HG03135 (cell line): ENCODE measurements at regions not wholly inside any gene's neighbourhood (a gene's known extent, or its start where the extent isn't known, plus 50 kb on each side); places are given as distances from the start of the nearest gene placed in this dataset.
"Not testable (repeated sequence)": the region's sequence is repeated elsewhere in the genome, so short reads cannot be mapped to it uniquely, and the experiment has no call there.

Experiments used
- ATAC-seq: cut with Tn5 transposase; IDR thresholded peaks from one replicate; pipeline ENCODE4 v1.9.1; 2021; ENCODE audit warnings: mild to moderate bottlenecking, moderate library complexity; ENCODE audit not compliant: unreplicated experiment

- no peak for ATAC-seq
These were observed 764.8 kb upstream of the CADM2 start for GRCh38 chr3:84194029-84194428.

GRCh38 chr3:84209474-84209873 lies 749.3 kb upstream of the CADM2 start:
- no peak for ATAC-seq

GRCh38 chr3:84223512-84223911 lies 735.3 kb upstream of the CADM2 start:
- ATAC-seq = no peak

GRCh38 chr3:84224262-84224661 lies 734.5 kb upstream of the CADM2 start:
- ATAC-seq = no peak

GRCh38 chr3:84236261-84236660 lies 722.5 kb upstream of the CADM2 start:
- no peak for ATAC-seq

GRCh38 chr3:84245789-84246188 lies 713.0 kb upstream of the CADM2 start:
- ATAC-seq = no peak

- no peak for ATAC-seq
These were observed 698.2 kb upstream of the CADM2 start for GRCh38 chr3:84260596-84260995.

GRCh38 chr3:84265768-84266167 lies 693.0 kb upstream of the CADM2 start:
- no peak for ATAC-seq

- ATAC-seq = no peak
These were observed 683.3 kb upstream of the CADM2 start for GRCh38 chr3:84275532-84275931.

GRCh38 chr3:84277562-84278224 lies 681.1 kb upstream of the CADM2 start:
- ATAC-seq = no peak

- ATAC-seq = no peak
These were observed 666.7 kb upstream of the CADM2 start for GRCh38 chr3:84292128-84292527.

GRCh38 chr3:84299329-84299728 lies 659.5 kb upstream of the CADM2 start:
- ATAC-seq = no peak

- ATAC-seq = no peak
These were observed 654.6 kb upstream of the CADM2 start for GRCh38 chr3:84304214-84304613.

- ATAC-seq = no peak
These were observed 651.5 kb upstream of the CADM2 start for GRCh38 chr3:84307339-84307738.

- no peak for ATAC-seq
These were observed 650.4 kb upstream of the CADM2 start for GRCh38 chr3:84308379-84308778.

GRCh38 chr3:84318273-84318809 lies 640.4 kb upstream of the CADM2 start:
- no peak for ATAC-seq

GRCh38 chr3:84365563-84366278 lies 593.1 kb upstream of the CADM2 start:
- not testable (repeated sequence) for ATAC-seq
